GM19025 (cell line): ENCODE measurements at regions not wholly inside any gene's neighbourhood (a gene's known extent, or its start where the extent isn't known, plus 50 kb on each side); places are given as distances from the start of the nearest gene placed in this dataset.

Experiments
- ATAC-seq: cut with Tn5 transposase; IDR thresholded peaks from one replicate; pipeline ENCODE4 v1.9.1; 2021; ENCODE audit warnings: mild to moderate bottlenecking, low read depth, moderate library complexity; ENCODE audit not compliant: unreplicated experiment

DNA sequence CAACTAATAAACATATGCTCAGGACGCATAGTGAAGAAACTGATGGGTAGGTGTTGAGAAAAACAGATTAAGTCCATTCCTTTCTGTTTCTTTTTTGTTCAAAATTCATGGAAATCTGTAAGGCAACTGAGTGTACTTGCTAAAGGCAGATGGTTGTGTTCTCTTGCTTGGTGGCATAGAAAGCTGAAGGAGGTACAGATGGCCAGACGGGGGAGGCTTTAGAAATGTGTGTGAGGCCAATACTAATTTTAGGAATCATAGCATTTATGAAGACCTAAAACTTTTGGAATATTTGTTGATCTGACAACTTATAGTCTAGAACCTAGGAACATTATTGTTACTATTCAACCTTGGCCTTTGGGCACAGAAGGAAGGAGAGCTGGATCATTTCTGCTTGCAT is 56.8 kb upstream of the EMCN start:
- no peak for ATAC-seq

DNA sequence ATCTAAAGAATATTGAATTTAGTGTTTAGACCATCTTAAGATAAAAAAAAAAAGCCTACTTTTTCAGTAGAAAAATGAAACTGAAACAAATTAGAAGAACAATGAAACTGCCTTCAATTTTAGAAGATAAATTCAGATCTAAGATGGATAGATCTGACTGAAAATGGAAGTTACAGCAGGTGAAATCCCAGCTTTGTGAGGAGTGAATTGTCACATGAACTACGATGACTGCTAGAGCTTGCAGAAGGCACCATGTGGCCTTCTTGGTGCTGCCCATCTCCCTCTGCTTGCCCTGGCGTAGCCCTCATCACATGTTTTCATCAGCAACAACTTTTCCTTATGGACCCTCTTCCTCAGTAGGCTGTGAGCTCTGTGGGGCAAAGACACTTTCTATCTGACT is 51.4 kb upstream of the EMCN start:
- ATAC-seq = no peak
